HepG2 (cell line): ENCODE measurements at regions not wholly inside any gene's neighbourhood (a gene's known extent, or its start where the extent isn't known, plus 50 kb on each side); places are given as distances from the start of the nearest gene placed in this dataset.

Experiments used
- ATAC-seq: fragments of 200-7000 bp; cut with Tn5 transposase; 3 replicates; pipeline ENCODE4 v1.9.1; 2020; ENCODE audit warnings: mild to moderate bottlenecking, moderate library complexity
- BruUV-seq: library from RNA; stranded (reverse); fragments of 400-500 nt; replicated peaks from 2 replicates; lab custom pipeline; 2021; lab: Mats Ljungman, UMichigan
- CTCF ChIA-PET: fragments of 300-600 bp; formaldehyde crosslinking; extraction: SDS; loops from one replicate; lab custom pipeline; 2021; ENCODE audit warnings: low total read pairs, inconsistent platforms, low intra/inter-chr PET ratio; lab: Yijun Ruan, JAX
- POLR2A ChIA-PET: fragments of 350-600 bp; sonication (Branson Sonifier 250); formaldehyde crosslinking; loops from one replicate; lab custom pipeline; 2020; ENCODE audit warnings: antibody characterized with exemption, inconsistent platforms; lab: Yijun Ruan, JAX
- DNase-seq: peaks from one replicate; pipeline ENCODE4 v3.0.0-alpha.2; 2015; ENCODE audit warnings: low spot score
- FAIRE-seq: peaks from 3 replicates; lab custom pipeline; 2011; peaks lifted over from hg19 to GRCh38; lab: Jason Lieb, UNC
- H2AFZ ChIP-seq: one replicate; pipeline ENCODE4 v1.6.1; 2011; ENCODE audit warnings: low read length, inconsistent platforms
- H3K27ac ChIP-seq: fragments of 300-600 bp; 3 replicates; pipeline ENCODE4 v1.8.0; 2011; ENCODE audit warnings: mixed run types, mild to moderate bottlenecking, mixed read lengths, low read length, inconsistent platforms; ENCODE audit not compliant: insufficient read depth; ENCODE audit errors: extremely low read length
- H3K27me3 ChIP-seq, 2 experiments: fragments of 200-600 bp in 1 of 2; 2 replicates in 1 of 2; 3 replicates in 1 of 2; pipeline versions ENCODE4 v1.6.0 to v1.8.0; 2011; ENCODE audit warnings: low read length in 2 of 2, mild to moderate bottlenecking in 2 of 2, moderate library complexity in 2 of 2, inconsistent platforms in 1 of 2; ENCODE audit not compliant: insufficient read depth in 2 of 2, control insufficient read depth in 1 of 2
- H3K36me3 ChIP-seq, 2 experiments: fragments of 200-600 bp in 1 of 2; replicated peaks in 1 of 2; 2 replicates in 1 of 2; 3 replicates in 1 of 2; pipeline versions ENCODE4 v1.5.1 to v1.8.0; 2011; ENCODE audit warnings: low read length in 2 of 2, inconsistent platforms in 1 of 2; ENCODE audit not compliant: insufficient read depth in 2 of 2, control insufficient read depth in 1 of 2
- H3K4me1 ChIP-seq: 2 replicates; pipeline ENCODE4 v1.5.1; 2012; ENCODE audit warnings: low read length, inconsistent platforms; ENCODE audit not compliant: insufficient read depth
- H3K4me2 ChIP-seq: 2 replicates; pipeline ENCODE4 v1.6.0; 2011; ENCODE audit warnings: low read depth, low read length, inconsistent platforms
- H3K4me3 ChIP-seq, 3 experiments: fragments of 200-600 bp in 1 of 3; sonication (generic), shearing (Covaris generic) in 1 of 3; replicated peaks in 1 of 3; 2 replicates each; pipeline ENCODE4 v1.5.1; 2011 to 2016; ENCODE audit warnings: low read length in 3 of 3, inconsistent platforms in 2 of 3, low read depth in 2 of 3, mild to moderate bottlenecking in 2 of 3, control low read depth in 1 of 3, mixed read lengths in 1 of 3; ENCODE audit not compliant: insufficient read depth in 1 of 3
- H3K79me2 ChIP-seq: one replicate; pipeline ENCODE4 v1.6.1; 2011; ENCODE audit warnings: low read length, inconsistent platforms; ENCODE audit not compliant: insufficient read depth
- H3K9ac ChIP-seq: 2 replicates; pipeline ENCODE4 v1.6.0; 2011; ENCODE audit warnings: mild to moderate bottlenecking, low read depth, low read length, inconsistent platforms; ENCODE audit not compliant: insufficient read depth
- H3K9me3 ChIP-seq: 2 replicates; pipeline ENCODE4 v1.5.1; 2012; ENCODE audit warnings: mild to moderate bottlenecking, low read length
- H4K20me1 ChIP-seq: 2 replicates; pipeline ENCODE4 v1.6.0; 2011; ENCODE audit warnings: inconsistent platforms, mild to moderate bottlenecking, low read length, moderate library complexity; ENCODE audit not compliant: insufficient read depth
- ELF3 ChIP-seq: IDR thresholded peaks from 2 replicates; pipeline ENCODE4 v1.6.1; 2016; ENCODE audit warnings: missing genetic modification reagents, missing compliant biosample characterization
- KMT2A ChIP-seq: sonication (generic); formaldehyde crosslinking; IDR thresholded peaks from 2 replicates; pipeline ENCODE4 v1.4.0; 2020; ENCODE audit warnings: missing genetic modification reagents
- MAZ ChIP-seq, 2 experiments: sonication (generic) in 1 of 2; formaldehyde crosslinking in 1 of 2; IDR thresholded peaks; 2 replicates each; pipeline versions ENCODE4 v1.5.0 to v1.6.1; 2012 to 2020; ENCODE audit warnings: low read depth in 2 of 2, mild to moderate bottlenecking in 2 of 2, borderline replicate concordance in 1 of 2, improper control_type of control experiment in 1 of 2, low read length in 1 of 2, missing genetic modification reagents in 1 of 2, moderate library complexity in 1 of 2
- MLLT10 ChIP-seq: sonication (generic); formaldehyde crosslinking; IDR thresholded peaks from 2 replicates; pipeline ENCODE4 v1.4.0; 2020; ENCODE audit warnings: missing genetic modification reagents
- MYNN ChIP-seq: sonication (generic); formaldehyde crosslinking; IDR thresholded peaks from 2 replicates; pipeline ENCODE4 v1.4.0; 2020; ENCODE audit warnings: mild to moderate bottlenecking, low read depth, missing genetic modification reagents
- NAIF1 ChIP-seq: sonication (generic); formaldehyde crosslinking; IDR thresholded peaks from 2 replicates; pipeline ENCODE4 v1.5.0; 2020; ENCODE audit warnings: mild to moderate bottlenecking, missing genetic modification reagents, borderline replicate concordance
- NFE2 ChIP-seq: sonication (generic); formaldehyde crosslinking; IDR thresholded peaks from 2 replicates; pipeline ENCODE4 v1.4.0; 2020; ENCODE audit warnings: missing genetic modification reagents
- ONECUT2 ChIP-seq: sonication (generic); formaldehyde crosslinking; IDR thresholded peaks from 2 replicates; pipeline ENCODE4 v1.4.0; 2020; ENCODE audit warnings: missing genetic modification reagents
- PRDM15 ChIP-seq: sonication (generic); formaldehyde crosslinking; IDR thresholded peaks from 2 replicates; pipeline ENCODE4 v1.4.0; 2020; ENCODE audit warnings: missing genetic modification reagents
- RBAK ChIP-seq: sonication (generic); formaldehyde crosslinking; IDR thresholded peaks from 2 replicates; pipeline ENCODE4 v1.5.1; 2020; ENCODE audit warnings: mild to moderate bottlenecking, missing genetic modification reagents
- RORA ChIP-seq: sonication (generic); formaldehyde crosslinking; IDR thresholded peaks from 2 replicates; pipeline ENCODE4 v1.5.0; 2020; ENCODE audit warnings: mild to moderate bottlenecking, missing genetic modification reagents, moderate library complexity
- SIN3A ChIP-seq: IDR thresholded peaks from 2 replicates; pipeline ENCODE4 v1.6.1; 2011; ENCODE audit warnings: low read depth, mild to moderate bottlenecking, control low read depth, low read length, borderline replicate concordance
- TSC22D2 ChIP-seq: sonication (generic); formaldehyde crosslinking; IDR thresholded peaks from 2 replicates; pipeline ENCODE4 v1.5.1; 2020; ENCODE audit warnings: missing genetic modification reagents, mild to moderate bottlenecking, borderline replicate concordance
- ZKSCAN5 ChIP-seq: sonication (generic); formaldehyde crosslinking; IDR thresholded peaks from 2 replicates; pipeline ENCODE4 v1.5.1; 2020; ENCODE audit warnings: mild to moderate bottlenecking, missing genetic modification reagents
- ZNF292 ChIP-seq: sonication (generic); formaldehyde crosslinking; IDR thresholded peaks from 2 replicates; pipeline ENCODE4 v1.8.1; 2022; ENCODE audit warnings: mild to moderate bottlenecking, low read depth, missing genetic modification reagents, borderline replicate concordance
- ZNF629 ChIP-seq: sonication (generic); formaldehyde crosslinking; conservative IDR thresholded peaks from 2 replicates; pipeline ENCODE4 v1.5.0; 2020; ENCODE audit warnings: missing genetic modification reagents
- ZSCAN5A ChIP-seq: sonication (generic); formaldehyde crosslinking; IDR thresholded peaks from 2 replicates; pipeline ENCODE4 v1.8.0; 2022; ENCODE audit warnings: mild to moderate bottlenecking, missing genetic modification reagents, borderline replicate concordance
- WGBS: methylation state at CpG from one replicate; pipeline ENCODE4 v1.1.6; 2017; ENCODE audit warnings: low lambda C conversion rate; 5-methylcytosine and 5-hydroxymethylcytosine counted together
- in situ Hi-C: cut with HindIII; loops from 2 replicates; pipeline ENCODE4 v1.10.0; 2017; ENCODE audit warnings: low pct_unique_long_range_greater_than_20kb; ENCODE audit not compliant: extremely low pct_ligation_motif_present
- intact Hi-C: fragments of 100-400 bp; cut with micrococcal nuclease; formaldehyde crosslinking; loops from one replicate; pipeline ENCODE4 v1.10.0; 2022; ENCODE audit not compliant: unreplicated experiment

GRCh38 chr6:140236732-140237131 lies 862.3 kb upstream of the CITED2 start:
- H3K4me3 ChIP-seq, result no peak overlapping the region

GRCh38 chr6:140230282-140230681 lies 855.8 kb upstream of the CITED2 start:
- Histone ChIP-seq H3K4me1 (no peaks in the 10 kb centered on the region), H3K27me3 (no peaks in the 10 kb centered on the region), H3K4me2 (no peak overlapping the region), H2AFZ (no peak overlapping the region), H3K36me3 (no peaks in the 10 kb centered on the region), H3K9me3 (peaks cover 49% of the 10 kb centered on the region), H3K4me3 (no peak overlapping the region), H3K79me2 (no peaks in the 10 kb centered on the region), H3K9ac (no peak overlapping the region), H3K27ac (no peak overlapping the region), H4K20me1 (no peaks in the 10 kb centered on the region)
- ATAC-seq (no peak), FAIRE-seq (no peak), DNase-seq (no peak)
- ChIA-PET POLR2A (no interaction called here), CTCF (no interaction called here)
- in situ Hi-C loops, result no loop called here
- WGBS, result 21% methylated on average over 2 of the region's 2 CpGs
- intact Hi-C loops, result no loop called here
- no TSS peak for BruUV-seq
- TF ChIP-seq ZKSCAN5 (CRISPR knock-in tag), result no peak
- TF ChIP-seq SIN3A, result no peak
- no peak for TF ChIP-seq PRDM15 (CRISPR knock-in tag)
- no peak for TF ChIP-seq KMT2A (CRISPR knock-in tag)
- TF ChIP-seq NAIF1 (CRISPR knock-in tag), result no peak
- TF ChIP-seq ZNF629 (CRISPR knock-in tag), result no peak
- TF ChIP-seq RORA (CRISPR knock-in tag), result no peak
- no peak for TF ChIP-seq MLLT10 (CRISPR knock-in tag)
- TF ChIP-seq NFE2 (CRISPR knock-in tag), result no peak
- TF ChIP-seq MAZ (IDR thresholded peaks at IDR 0.05; ENCODE audit: borderline replicate concordance, low read depth, low read length), result no peak
- TF ChIP-seq MAZ (CRISPR knock-in tag; IDR thresholded peaks at IDR 0.05; ENCODE audit: low read depth), result no peak

More at GRCh38 chr6:140236732-140237131, 862.3 kb upstream of the CITED2 start:
- 3% methylated on average over 3 of the region's 3 CpGs for WGBS
- ChIA-PET CTCF (no interaction called here), POLR2A (no interaction called here)
- Histone ChIP-seq H3K4me1 (no peaks in the 10 kb centered on the region), H3K27ac (no peak overlapping the region), H3K4me2 (no peak overlapping the region), H3K36me3 (no peaks in the 10 kb centered on the region), H4K20me1 (no peaks in the 10 kb centered on the region), H3K9me3 (peaks cover 27% of the 10 kb centered on the region), H3K9ac (no peak overlapping the region), H3K27me3 (no peaks in the 10 kb centered on the region), H2AFZ (no peak overlapping the region), H3K79me2 (no peaks in the 10 kb centered on the region)
- FAIRE-seq (no peak), DNase-seq (no peak), ATAC-seq (no peak)
- in situ Hi-C loops, result no loop called here
- intact Hi-C loops, result no loop called here
- TF ChIP-seq ELF3 (CRISPR knock-in tag) (no peak), TSC22D2 (CRISPR knock-in tag) (no peak), ZNF292 (no peak), ZSCAN5A (CRISPR knock-in tag) (no peak), MYNN (CRISPR knock-in tag) (no peak), RBAK (CRISPR knock-in tag) (no peak), ONECUT2 (no peak)
- no TSS peak for BruUV-seq
